ENCODE measurements at regions not wholly inside any gene's neighbourhood (a gene's known extent, or its start where the extent isn't known, plus 50 kb on each side); places are given as distances from the start of the nearest gene placed in this dataset.

DNA sequence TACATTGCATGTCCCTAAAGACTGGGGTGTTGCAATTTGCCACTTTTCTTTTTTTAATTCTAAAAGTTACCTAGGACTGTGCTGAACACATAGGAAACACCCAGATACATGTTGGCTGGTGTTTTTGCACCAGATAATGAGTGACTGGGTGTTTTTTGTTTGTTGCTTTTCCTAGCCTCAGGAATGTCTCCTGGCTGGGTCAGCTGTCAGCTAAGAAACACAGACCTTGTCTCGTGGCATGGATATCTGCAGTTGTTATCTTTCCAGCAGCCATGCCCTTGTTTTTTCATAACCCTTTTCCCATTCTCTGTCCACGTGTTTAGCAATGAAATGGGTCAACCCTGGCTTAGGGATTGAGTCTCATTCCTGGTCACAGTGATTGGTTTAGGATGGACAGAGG is 433.9 kb upstream of the ZMIZ1 start:
- DNase-seq = no peak

DNA sequence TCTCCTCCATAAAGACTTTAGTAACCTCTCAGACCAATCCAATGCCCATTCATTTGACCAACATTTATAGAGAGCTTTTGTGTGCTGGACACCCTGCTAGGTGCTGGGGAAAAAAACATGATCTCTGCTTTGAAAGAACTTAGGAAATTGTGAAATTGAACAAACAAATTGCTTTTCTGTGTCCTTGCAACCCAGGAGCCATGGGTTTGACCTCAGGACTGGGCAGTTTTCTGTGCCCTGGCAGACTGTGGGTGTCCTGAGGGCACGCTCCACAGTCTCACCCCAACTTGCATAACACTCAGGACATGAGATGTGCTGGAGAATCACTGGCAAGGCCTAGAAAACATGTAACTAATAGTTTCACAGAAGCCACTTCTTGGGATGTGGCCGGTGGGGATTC is 429.1 kb upstream of the ZMIZ1 start:
- no peak for DNase-seq

DNA sequence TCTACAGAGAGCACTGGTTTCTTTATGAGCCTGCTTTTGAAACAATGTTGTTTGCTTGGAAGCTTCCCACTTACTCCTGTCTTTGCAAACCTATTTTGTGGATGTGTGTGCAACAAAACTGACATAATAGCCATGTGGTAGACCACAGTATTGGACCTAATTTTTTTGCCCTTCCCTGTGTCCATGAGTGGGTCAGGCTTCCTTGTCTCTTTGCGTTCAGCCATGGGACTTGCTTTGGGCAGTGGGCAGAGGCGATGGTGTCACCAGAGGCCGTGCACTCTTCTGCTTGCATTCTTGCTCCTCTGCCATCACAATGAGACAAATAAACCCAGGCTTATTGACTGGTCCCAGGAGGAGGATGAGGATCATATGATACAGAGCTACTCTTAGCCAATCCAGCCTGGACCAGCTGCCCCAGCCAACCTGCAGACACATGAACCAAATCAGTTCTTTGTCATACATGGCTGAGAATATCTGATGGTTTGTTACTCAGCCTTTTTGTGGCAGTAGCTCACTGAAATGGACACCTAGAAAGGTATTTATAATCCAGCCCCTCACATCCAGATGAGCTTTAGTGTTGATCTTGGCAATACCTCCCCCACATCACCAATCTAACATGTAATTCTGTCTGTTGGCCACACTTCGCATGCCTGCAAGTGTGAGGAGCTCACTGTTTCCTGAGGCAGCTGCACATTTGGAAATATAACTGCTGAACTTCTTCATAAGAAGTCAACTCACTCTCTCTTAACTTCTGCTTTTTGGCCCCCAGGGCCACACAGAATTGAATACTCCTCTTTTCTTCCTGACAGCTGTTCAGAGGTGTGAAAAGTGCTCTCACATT is 427.8 kb upstream of the ZMIZ1 start:
- no peak for DNase-seq

DNA sequence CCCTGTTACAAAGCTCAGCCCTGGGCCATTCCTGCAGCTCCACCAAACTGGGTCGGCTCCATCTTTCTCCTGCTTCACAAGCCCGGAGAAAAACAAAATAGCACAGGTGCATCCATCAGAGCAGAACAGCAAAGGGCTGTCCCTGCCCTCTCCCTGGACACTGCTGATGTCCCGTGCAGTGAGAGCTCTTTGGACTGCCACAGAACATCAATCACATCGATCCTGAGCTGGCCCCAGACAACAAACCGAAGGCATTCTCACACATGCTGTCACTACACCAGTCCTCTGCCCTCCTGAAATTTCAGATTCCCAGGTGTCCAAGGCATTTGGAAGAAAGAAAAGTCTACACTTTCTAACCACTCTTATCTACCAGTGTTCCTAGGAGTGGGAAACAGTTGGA is 427.1 kb upstream of the ZMIZ1 start:
- no peak for DNase-seq

DNA sequence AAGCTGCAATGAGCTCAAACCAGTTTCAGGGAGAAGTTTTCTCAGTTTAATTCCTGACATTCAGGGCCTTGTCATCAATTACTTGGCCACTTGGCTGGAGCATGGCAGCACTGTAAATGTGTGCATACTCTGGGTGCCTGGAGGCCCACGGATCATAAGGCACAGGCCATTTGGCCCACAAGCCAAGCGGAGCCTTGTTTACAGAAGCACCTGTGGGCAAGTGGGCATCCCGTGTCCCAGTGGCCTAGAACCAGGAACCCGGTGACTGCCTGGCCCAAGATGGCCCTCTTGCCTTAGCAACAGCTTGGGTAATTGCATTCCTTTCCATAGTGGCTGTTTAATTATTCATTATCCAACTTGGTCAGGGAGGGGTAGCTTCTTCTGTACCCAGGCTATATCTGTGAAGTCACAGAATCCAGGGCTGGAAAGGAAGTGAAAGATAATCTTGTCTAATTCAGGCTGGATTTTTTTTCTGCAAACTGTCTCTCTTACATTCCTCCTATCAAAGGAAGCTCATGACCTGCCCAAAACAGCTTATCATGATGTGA is 426.4 kb upstream of the ZMIZ1 start:
- DNase-seq = no peak

DNA sequence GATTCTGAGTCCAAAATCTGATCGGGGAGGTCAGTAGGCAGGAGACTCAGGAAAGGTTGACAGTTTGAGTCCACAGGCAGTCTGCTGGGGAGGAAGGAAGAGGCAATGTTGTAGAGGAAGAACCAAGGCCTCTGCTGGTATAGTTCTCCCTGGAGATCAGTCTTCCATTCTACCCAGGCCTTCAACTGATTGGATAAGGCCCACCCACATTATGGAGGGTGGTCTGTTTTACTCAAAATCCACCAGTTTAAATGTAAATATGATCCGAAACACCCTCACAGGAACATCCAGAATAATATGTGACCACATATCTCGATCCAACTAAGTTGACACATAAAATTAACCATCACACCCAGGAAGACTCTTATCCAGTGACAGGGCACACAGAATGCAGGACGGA is 425.3 kb upstream of the ZMIZ1 start:
- no peak for DNase-seq

DNA sequence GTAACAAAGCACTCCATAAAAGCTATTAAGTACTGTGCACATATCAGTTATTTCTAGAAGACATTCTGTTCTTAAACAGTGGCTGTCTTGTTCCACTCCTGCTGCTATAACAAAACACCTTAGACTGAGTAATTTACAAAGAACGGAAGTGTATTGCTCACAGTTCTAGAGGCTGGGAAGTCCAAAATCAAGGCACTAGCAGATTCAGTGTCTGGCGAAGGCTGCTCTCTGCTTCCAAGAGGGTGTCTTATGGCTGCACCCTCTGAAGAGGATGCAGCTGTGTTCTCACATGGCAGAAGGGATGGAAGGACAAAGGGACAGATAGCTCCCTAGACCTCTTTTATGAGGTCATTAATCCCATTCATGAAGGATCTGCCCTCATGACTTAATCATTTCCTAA is 424.2 kb upstream of the ZMIZ1 start:
- DNase-seq = no peak

DNA sequence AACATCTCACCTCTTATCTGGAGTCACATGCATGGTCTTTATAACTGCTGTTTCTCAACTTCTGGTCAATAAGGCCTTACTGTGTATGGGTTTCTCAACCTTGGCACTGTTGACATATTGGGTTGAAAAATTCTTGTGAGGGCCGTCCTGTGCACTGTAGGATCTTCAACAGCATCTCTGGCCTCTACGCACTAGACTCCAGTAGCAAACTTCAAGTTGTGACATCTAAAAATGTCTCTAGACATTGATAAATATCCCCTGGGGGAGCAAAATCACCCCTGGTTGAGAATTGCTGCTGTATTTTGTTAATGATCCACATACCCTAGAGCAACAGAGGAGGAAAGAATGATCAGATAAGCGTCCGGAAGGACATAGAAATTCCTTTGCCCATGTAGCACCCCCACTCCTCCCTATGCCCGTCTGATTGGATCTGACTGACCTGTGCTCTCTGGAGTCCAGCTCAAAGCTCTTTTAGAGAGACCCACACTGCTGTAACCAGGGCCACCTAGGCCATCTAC is 423.5 kb upstream of the ZMIZ1 start:
- DNase-seq = no peak

DNA sequence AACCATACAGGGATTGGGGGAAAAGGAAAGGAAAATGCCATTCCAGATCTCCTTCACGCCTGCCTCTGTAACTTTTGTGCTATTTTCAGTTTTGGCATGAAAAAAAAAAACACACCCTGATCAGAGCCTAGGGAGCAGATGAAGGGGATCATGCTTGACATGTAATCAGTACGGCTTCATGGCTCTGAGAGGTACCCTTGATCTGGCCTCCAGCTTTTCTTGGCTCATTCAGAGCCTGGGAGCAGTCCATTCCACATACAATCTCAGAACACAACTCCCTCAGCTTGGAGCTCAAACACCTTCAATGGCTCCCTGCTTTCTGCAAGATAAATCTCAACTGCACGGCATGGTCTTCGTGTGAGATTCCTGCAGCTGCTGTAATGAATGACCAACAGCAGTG is 422.8 kb upstream of the ZMIZ1 start:
- DNase-seq = no peak

DNA sequence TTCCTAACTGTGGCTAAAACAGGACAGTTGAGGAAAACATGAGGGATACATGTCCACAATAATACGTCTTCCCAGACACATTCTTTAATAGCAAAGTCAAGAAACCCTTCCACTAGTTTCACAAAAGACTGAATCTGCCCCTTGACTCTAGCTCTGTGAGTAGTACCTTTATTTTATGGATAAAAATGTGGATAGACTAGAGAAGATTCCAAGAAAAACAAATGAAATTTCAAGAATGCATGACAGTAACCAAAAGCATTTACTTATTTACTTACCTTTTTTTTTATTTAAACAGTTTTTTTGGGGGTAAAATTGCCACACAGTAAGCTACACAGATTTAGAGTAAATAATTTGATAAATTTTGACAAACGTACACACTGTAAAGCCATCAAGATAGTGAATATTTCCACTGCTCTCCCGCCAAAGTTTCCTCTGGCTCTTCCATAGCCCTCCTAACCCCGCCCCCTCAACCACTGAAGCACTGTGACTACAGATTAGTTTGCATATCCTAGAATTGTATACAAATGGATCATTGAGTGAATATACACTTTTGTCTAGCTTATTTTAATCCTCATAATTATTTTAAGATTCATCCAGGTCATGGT is 420.4 kb upstream of the ZMIZ1 start:
- DNase-seq = no peak

DNA sequence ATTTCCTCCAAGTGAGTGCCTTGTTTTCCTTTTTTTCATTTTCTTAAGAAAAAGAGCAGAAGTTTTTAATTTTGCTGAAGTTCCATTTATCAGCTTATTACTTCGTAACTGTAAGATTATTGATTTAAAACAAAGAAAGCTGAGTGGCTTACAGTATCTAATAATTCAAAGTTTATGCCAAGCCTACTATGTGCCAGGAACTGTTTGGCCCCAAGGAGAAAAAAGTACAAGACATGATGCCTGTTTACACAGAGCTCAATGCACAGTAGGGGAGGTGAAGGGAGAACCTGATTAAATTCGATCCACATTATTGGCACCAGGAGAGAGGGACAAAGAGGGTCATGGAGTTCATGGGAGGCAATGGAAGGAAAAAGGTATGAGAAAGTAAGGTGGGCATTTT is 419.3 kb upstream of the ZMIZ1 start:
- DNase-seq = no peak

DNA sequence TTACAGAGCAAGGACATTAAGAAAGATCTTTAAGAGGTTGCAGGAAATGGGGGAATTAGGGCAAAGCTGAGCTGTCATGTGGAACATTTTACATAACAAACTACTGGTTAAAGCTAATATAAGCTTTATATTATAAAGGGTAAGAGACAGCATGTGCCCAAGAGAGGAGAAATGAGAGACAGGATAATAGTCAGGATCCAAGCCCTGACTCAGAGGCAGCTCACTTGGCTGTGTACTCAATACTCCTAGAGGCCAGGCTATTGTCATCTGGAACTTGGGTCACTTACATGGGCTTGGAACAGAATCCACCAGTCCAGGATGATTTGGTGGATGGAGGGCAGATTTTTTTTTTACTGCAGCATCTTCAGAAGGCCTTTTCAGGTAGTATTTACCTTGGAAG is 418.6 kb upstream of the ZMIZ1 start:
- no peak for DNase-seq

DNA sequence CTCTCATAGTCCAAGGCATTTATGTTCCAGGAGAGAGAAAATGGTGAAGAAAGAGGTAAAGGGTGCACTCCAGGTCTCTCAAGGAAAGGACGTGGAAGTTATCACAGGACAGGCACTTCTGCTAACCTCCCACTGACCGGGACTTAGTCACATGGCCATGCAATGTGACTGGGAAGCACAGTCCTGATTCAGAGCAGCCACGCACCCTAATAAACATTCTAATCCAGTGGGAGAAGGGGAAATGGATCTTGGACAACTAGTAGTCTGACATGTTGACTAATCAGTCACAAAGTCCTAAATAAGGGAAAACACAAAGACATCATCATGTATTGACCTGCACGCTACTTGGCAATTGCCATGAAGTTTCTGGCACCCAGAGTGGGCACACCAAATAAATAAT is 417.5 kb upstream of the ZMIZ1 start:
- no peak for DNase-seq

DNA sequence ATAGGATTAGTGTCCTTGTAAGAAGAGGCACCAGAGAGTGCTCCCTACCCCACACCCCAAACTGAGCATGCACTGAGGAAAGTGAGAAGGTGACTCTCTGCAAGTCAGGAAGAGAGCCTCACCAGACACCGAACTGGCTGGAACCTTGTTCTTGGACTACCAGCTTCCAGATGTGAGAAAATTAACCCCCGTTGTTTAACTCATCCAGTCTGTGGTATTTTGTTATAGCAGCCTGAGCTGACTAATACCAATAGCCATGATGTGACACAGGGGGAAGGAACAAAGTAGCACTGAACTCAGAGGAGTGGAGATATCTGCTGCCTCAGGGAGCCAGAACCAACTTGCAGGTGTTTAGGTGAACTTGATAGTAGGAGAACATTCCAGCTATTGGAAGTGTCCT is 415.2 kb upstream of the ZMIZ1 start:
- DNase-seq = no peak

DNA sequence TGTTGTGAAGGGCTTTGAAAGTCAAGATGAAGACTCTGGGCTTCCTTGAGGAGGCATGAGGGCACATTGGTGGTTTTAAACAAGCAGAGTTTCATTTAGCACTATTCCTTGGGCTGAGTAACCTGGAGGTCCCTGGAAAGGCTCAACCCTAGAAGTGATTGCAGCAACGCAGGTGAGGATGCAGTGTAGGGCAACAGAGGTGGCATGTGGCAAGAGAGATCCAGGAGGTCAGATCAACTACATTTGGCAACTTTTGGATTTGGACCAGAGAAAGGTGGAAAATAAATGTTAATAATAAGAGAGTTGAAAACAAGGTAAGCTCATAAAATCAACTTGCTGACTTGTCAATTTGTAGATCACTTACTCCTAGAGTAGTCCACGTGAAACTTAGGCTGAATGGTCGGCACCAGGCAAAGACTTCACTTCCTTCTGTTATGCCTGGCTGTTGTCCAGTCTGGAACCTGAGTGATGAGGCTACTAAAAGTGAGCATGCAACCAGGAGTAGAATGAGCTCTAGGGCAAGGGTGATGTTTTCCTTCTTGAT is 414.6 kb upstream of the ZMIZ1 start:
- no peak for DNase-seq

DNA sequence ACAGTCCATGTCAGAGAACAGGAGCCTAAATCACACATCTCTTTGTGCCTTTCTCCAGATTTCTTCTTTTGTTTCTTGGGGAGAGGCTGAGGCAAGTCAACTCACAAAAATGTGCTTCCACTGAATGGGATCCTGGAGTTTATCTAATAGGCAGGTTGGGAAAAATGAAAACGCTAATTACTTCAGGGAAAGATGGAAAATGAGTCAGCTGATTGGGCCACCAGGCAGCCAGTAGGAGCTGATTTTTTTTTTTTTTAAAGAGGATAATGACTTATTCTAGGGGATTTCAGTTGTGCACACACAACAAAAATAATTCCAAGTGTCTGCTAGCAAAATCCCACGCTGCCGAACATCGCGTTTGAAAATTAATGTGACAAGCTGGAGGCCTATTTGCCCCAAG is 412.8 kb upstream of the ZMIZ1 start:
- DNase-seq = no peak

DNA sequence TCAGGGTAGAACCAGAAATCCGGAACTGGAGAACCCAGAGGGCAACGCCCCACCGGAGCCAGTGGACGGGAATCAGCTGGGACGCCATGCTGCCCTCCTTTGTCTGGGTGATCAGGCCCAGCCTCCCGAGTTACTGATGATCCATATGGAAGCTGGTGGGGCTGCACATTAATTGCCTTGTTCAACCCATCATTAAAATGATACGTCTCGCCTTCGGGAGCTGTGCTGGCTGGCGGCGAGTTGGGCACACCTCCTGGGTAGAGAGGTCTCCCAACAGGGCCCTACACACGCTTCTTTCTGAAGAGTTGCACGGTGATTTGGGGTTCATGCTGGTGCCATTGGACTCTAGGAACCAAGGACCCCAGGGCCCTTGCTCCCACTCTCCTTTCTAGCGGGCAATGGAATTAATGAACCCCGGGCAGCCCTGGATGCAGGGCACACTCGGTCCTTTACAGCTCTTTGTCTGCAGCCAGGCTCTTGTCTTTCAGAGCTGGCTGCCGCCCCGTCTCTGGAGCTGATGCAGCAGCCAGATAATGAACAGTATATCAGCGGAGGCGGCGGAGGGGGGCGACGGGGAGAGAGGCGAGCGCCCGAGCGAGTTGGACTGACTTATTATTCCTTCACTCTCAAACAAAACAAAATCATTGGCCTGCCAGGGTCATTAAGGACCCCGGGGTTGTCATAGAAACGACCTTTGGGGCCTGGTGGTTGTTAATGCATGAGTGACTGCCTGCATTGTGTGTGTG is 412.2 kb upstream of the ZMIZ1 start:
- no peak for DNase-seq

DNA sequence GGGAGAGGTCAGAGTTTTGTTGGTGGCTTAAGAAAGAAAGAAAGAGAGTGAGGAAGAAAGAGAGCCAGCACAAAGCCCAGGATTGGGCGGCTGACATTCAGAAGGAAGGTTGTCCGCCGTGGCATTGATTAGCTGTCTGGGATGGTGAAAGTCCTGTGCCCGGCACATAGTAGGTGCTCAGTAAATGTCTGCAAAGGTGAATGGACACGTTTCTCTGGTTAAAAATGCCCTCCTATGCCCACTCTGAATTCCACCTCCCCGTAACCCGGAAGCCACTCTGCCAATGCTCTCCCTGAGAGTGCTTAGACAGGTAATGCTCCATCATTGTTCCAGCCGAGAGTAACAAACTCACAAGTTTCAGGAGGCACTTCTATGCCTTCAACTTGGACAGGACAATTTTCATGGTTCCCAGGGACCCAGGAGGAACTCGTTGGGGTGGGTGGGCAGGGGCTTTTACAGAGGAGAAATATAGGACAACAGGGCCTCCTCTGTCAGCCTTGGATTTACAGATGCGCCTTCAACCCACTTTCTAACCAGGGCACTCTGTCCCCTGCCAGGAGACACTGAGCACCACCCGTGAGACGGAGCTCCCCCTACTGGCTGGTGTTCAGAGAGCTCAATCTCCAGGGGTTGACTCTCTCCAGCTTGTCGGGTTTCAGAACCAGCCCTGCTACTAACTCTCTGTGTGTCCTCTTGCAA is 411.5 kb upstream of the ZMIZ1 start:
- peak; percentile 85 for DNase-seq

DNA sequence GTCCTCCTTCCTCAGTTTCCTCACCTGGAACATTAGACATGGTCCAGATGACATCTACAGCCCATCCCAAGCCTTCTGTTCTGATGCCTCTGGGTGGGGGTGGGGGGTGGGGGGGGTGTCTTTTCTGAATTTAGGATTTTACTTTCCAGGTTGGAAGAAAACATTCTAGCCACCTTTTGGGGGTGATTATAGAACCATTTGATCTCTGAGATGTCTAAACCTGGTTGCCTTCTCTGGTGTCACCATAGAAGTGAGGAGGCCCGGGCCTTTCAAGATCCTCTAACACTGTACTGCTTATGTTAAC is 411.0 kb upstream of the ZMIZ1 start:
- no peak for DNase-seq

DNA sequence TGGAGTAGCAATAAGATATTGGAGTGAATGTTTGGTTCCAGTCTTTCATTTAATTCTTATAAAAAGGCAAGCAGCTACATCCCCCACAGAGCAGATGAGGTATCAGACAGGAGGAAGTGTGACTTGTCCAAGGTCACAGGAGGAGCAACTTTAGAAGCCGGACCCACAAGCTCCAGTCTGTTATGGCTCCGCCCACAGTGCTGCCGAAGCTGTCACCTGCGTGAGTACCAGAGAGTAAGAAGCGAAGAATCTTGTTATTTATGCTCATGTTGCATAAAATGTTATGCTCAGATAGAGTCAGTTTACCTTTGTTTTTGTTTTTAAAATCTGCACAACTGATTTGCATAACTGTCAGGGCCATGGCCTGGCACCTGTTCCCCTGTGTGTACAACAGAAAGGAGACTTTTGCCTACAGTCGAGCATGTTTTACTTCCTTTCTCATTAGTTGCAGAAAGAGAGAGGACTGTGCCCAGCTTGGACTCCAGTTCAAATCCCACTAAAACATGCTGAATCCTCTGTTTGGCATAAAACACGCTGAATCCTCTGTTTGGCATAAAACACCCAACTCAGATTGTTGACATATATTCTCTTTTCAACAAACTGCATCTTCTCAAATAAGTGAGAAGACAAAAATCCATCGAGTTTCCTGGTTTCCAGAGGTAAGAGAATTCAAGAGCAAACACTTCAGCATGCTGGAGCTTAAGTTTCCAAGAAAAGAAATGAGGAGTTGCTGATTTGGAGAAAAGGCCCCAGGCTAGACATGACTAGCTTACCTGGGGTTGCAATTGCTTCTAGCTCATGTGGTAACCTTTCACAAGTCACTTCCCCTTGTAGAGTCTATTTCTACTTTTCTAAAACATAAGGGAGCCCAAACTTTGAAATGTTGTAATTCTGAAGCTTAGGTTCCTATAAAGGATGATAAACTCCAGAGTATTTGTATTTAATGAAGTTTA is 409.8 kb upstream of the ZMIZ1 start:
- no peak for DNase-seq

DNA sequence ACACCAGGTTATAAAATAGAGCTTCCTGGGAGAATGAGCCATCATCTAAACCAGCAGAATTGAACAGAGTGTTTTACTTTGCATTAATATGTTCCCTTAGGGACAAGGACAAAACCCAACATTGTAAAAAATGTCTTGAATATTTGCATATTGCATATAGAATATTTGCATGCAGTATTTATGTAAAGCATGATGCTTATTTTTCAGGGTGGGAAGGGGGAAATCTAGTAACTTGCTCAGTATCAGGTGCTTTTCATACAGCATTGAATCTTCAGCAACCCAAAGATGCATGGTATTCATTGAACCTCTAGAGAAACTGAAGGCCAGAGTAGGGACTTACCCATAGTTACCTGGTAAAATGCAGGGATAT is 409.2 kb upstream of the ZMIZ1 start:
- DNase-seq = no peak
